ENCODE measurements at regions not wholly inside any gene's neighbourhood (a gene's known extent, or its start where the extent isn't known, plus 50 kb on each side); places are given as distances from the start of the nearest gene placed in this dataset.

- BruUV-seq (replicated peaks) = no TSS peak
- no peak overlapping the region for H3K4me3 ChIP-seq (ENCODE audit: low read depth in 2 of 2, low read length in 2 of 2)
- no peaks in the 10 kb centered on the region for H3K36me3 ChIP-seq (ENCODE audit: control insufficient read depth, insufficient read depth, low read length)
- intact Hi-C loops (cut with micrococcal nuclease; ENCODE audit: unreplicated experiment) (no loop called here), in situ Hi-C loops (cut with HindIII; ENCODE audit: low pct_unique_long_range_greater_than_20kb, low sequenced_read_pairs) (no loop called here)
- ChIA-PET CTCF (no interaction called here), POLR2A (no interaction called here)
- ATAC-seq (no peak), DNase-seq (ENCODE audit: low read depth, low spot score) (no peak)
- TF ChIP-seq CTCF (IDR thresholded peaks at IDR 0.05) = no peak
- TF ChIP-seq TCF7L2 (IDR thresholded peaks at IDR 0.05; ENCODE audit: low read depth, low read length) = no peak
- TF ChIP-seq, protein P1, sequence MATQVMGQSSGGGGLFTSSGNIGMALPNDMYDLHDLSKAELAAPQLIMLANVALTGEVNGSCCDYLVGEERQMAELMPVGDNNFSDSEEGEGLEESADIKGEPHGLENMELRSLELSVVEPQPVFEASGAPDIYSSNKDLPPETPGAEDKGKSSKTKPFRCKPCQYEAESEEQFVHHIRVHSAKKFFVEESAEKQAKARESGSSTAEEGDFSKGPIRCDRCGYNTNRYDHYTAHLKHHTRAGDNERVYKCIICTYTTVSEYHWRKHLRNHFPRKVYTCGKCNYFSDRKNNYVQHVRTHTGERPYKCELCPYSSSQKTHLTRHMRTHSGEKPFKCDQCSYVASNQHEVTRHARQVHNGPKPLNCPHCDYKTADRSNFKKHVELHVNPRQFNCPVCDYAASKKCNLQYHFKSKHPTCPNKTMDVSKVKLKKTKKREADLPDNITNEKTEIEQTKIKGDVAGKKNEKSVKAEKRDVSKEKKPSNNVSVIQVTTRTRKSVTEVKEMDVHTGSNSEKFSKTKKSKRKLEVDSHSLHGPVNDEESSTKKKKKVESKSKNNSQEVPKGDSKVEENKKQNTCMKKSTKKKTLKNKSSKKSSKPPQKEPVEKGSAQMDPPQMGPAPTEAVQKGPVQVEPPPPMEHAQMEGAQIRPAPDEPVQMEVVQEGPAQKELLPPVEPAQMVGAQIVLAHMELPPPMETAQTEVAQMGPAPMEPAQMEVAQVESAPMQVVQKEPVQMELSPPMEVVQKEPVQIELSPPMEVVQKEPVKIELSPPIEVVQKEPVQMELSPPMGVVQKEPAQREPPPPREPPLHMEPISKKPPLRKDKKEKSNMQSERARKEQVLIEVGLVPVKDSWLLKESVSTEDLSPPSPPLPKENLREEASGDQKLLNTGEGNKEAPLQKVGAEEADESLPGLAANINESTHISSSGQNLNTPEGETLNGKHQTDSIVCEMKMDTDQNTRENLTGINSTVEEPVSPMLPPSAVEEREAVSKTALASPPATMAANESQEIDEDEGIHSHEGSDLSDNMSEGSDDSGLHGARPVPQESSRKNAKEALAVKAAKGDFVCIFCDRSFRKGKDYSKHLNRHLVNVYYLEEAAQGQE (IDR thresholded peaks at IDR 0.05; ENCODE audit: insufficient read depth in 1 of 2, low read depth in 2 of 2, low read length in 1 of 2) = no peak
- TF ChIP-seq SIN3A (IDR thresholded peaks at IDR 0.05; ENCODE audit: borderline replicate concordance, insufficient read depth, low read depth, low read length) = no peak
- no peak for TF ChIP-seq POLR2AphosphoS5 (IDR thresholded peaks at IDR 0.05; ENCODE audit: low read depth, low read length)
- no peaks in the 10 kb centered on the region for H3K27me3 ChIP-seq (ENCODE audit: control insufficient read depth, insufficient read depth, low read length)
- H3K9me3 ChIP-seq (ENCODE audit: control insufficient read depth, insufficient read depth, low read depth, low read length) = no peaks in the 10 kb centered on the region
- H3K4me1 ChIP-seq (ENCODE audit: control insufficient read depth, insufficient read depth, low read length) = no peaks in the 10 kb centered on the region
- no peak overlapping the region for H3K27ac ChIP-seq (ENCODE audit: low read length)
Observed at GRCh38 chr11:39674761-39675160, 1784.7 kb downstream of the LRRC4C start.

- no TSS peak for BruUV-seq (replicated peaks)
- POLR2A ChIA-PET = no interaction called here
- intact Hi-C loops (cut with micrococcal nuclease; ENCODE audit: unreplicated experiment) (no loop called here), in situ Hi-C loops (cut with HindIII; ENCODE audit: low pct_unique_long_range_greater_than_20kb, low sequenced_read_pairs) (no loop called here)
- TF ChIP-seq SIN3A (IDR thresholded peaks at IDR 0.05; ENCODE audit: borderline replicate concordance, insufficient read depth, low read depth, low read length) (no peak), CTCF (IDR thresholded peaks at IDR 0.05) (no peak)
- TF ChIP-seq, protein P1 (IDR thresholded peaks at IDR 0.05; ENCODE audit: insufficient read depth in 1 of 2, low read depth in 2 of 2, low read length in 1 of 2) = no peak
- ATAC-seq (no peak), DNase-seq (ENCODE audit: low read depth, low spot score) (no peak)
- no peaks in the 10 kb centered on the region for H3K4me1 ChIP-seq (ENCODE audit: control insufficient read depth, insufficient read depth, low read length)
- H3K4me3 ChIP-seq (ENCODE audit: low read depth in 2 of 2, low read length in 2 of 2) = no peak overlapping the region
- H3K27ac ChIP-seq (ENCODE audit: low read length) = no peak overlapping the region
- no peaks in the 10 kb centered on the region for H3K9me3 ChIP-seq (ENCODE audit: control insufficient read depth, insufficient read depth, low read depth, low read length)
- no peaks in the 10 kb centered on the region for H3K36me3 ChIP-seq (ENCODE audit: control insufficient read depth, insufficient read depth, low read length)
- CTCF ChIA-PET = no interaction called here
- H3K27me3 ChIP-seq (ENCODE audit: control insufficient read depth, insufficient read depth, low read length) = no peaks in the 10 kb centered on the region
Observed at GRCh38 chr11:39674024-39674423, 1785.4 kb downstream of the LRRC4C start.
